Stimulated activated CD8-positive, alpha-beta memory T cell treated with anti-CD3 and anti-CD28 coated beads, Interleukin-4, amount 100 ng/mL, for 4 hours (primary cell): ENCODE measurements at regions not wholly inside any gene's neighbourhood (a gene's known extent, or its start where the extent isn't known, plus 50 kb on each side); places are given as distances from the start of the nearest gene placed in this dataset.
"Not testable (repeated sequence)": the region's sequence is repeated elsewhere in the genome, so short reads cannot be mapped to it uniquely, and the experiment has no call there.

Experiments used
- DNase-seq, 2 donors: peaks; one replicate each; pipeline ENCODE4 v3.0.0-alpha.2; 2020; ENCODE audit warnings: low read depth in 2 of 2, low spot score in 1 of 2

- DNase-seq, result no peak
Measured at GRCh38 chr10:2576892-2577291, 490.5 kb upstream of the PFKP start.

- no peak for DNase-seq
Measured at GRCh38 chr10:2575460-2575859, 491.9 kb upstream of the PFKP start.

- DNase-seq, result no peak
Measured at GRCh38 chr10:2572611-2573010, 494.7 kb upstream of the PFKP start.

GRCh38 chr10:2556883-2557282 is 510.5 kb upstream of the PFKP start:
- no peak for DNase-seq

GRCh38 chr10:2548071-2548470 is 519.3 kb upstream of the PFKP start:
- DNase-seq, result no peak

GRCh38 chr10:2547606-2548005 is 519.7 kb upstream of the PFKP start:
- DNase-seq, result no peak

GRCh38 chr10:2546894-2547293 is 520.5 kb upstream of the PFKP start:
- DNase-seq, result not testable (repeated sequence)

GRCh38 chr10:2543974-2544373 is 523.4 kb upstream of the PFKP start:
- no peak for DNase-seq

GRCh38 chr10:2543142-2543886 is 524.0 kb upstream of the PFKP start:
- no peak for DNase-seq

GRCh38 chr10:2541176-2541575 is 526.2 kb upstream of the PFKP start:
- DNase-seq, result no peak

GRCh38 chr10:2529945-2530344 is 537.4 kb upstream of the PFKP start:
- DNase-seq, result no peak

GRCh38 chr10:2525781-2526180 is 541.6 kb upstream of the PFKP start:
- DNase-seq, result no peak

GRCh38 chr10:2519139-2519538 is 548.2 kb upstream of the PFKP start:
- DNase-seq, result no peak

GRCh38 chr10:2509081-2509531 is 558.2 kb upstream of the PFKP start:
- no peak for DNase-seq

- not testable (repeated sequence) for DNase-seq
Measured at GRCh38 chr10:2501366-2501940, 565.9 kb upstream of the PFKP start.

GRCh38 chr10:2494399-2494798 is 572.9 kb upstream of the PFKP start:
- no peak for DNase-seq

GRCh38 chr10:2488446-2489005 is 578.8 kb upstream of the PFKP start:
- DNase-seq, result no peak

GRCh38 chr10:2487921-2488320 is 579.4 kb upstream of the PFKP start:
- DNase-seq, result no peak

- DNase-seq, result no peak
Measured at GRCh38 chr10:2478656-2479055, 588.7 kb upstream of the PFKP start.

- DNase-seq, result no peak
Measured at GRCh38 chr10:2476812-2477553, 590.4 kb upstream of the PFKP start.

GRCh38 chr10:2476218-2476811 is 591.0 kb upstream of the PFKP start:
- no peak for DNase-seq
